Gastrocnemius medialis (tissue), 4 donors: ENCODE measurements at regions not wholly inside any gene's neighbourhood (a gene's known extent, or its start where the extent isn't known, plus 50 kb on each side); places are given as distances from the start of the nearest gene placed in this dataset.

Experiments
- ATAC-seq, 2 donors: fragments of 150-250 bp; one replicate each; pipeline ENCODE4 v1.9.1; 2016
- DNase-seq, 2 donors: peaks; one replicate each; pipeline ENCODE4 v3.0.0-alpha.2; 2019
- H3K27ac ChIP-seq, 4 donors: fragments of 200-600 bp; sonication (generic); 1 replicate in 1 of 4; 2 replicates in 3 of 4; pipeline ENCODE4 v1.5.1; 2016 to 2018; ENCODE audit warnings: mild to moderate bottlenecking in 2 of 4, moderate library complexity in 1 of 4
- H3K27me3 ChIP-seq, 3 donors: fragments of 200-600 bp; sonication (generic) in 2 of 3; 1 replicate in 1 of 3; 2 replicates in 2 of 3; pipeline versions ENCODE4 v1.5.1 to v1.6.0; 2016 to 2019; ENCODE audit warnings: mild to moderate bottlenecking in 1 of 3, moderate library complexity in 1 of 3
- H3K36me3 ChIP-seq, 2 donors: fragments of 200-600 bp; sonication (generic) in 1 of 2; one replicate each; pipeline ENCODE4 v1.5.1; 2017 to 2018
- H3K4me1 ChIP-seq, 2 donors: fragments of 200-600 bp; sonication (generic) in 1 of 2; one replicate each; pipeline ENCODE4 v1.5.1; 2016 to 2017; ENCODE audit warnings: mild to moderate bottlenecking in 2 of 2
- H3K4me3 ChIP-seq, 4 donors: fragments of 200-600 bp; sonication (generic) in 3 of 4; 1 replicate in 1 of 4; 2 replicates in 3 of 4; pipeline ENCODE4 v1.5.1; 2016 to 2019; ENCODE audit warnings: mild to moderate bottlenecking in 2 of 4
- H3K9me3 ChIP-seq, 3 donors: fragments of 200-600 bp; sonication (generic) in 2 of 3; 1 replicate in 1 of 3; 2 replicates in 2 of 3; pipeline ENCODE4 v1.5.1; 2016 to 2019
- CTCF ChIP-seq, 5 experiments: fragments of 450-650 bp in 3 of 5; fragments of 200-600 bp in 2 of 5; sonication (generic) in 2 of 5; IDR thresholded peaks in 4 of 5; conservative IDR thresholded peaks in 1 of 5; 1 replicate in 4 of 5; 2 replicates in 1 of 5; pipeline ENCODE4 v1.5.1; 2016 to 2019; ENCODE audit warnings: antibody characterized with exemption in 5 of 5, mild to moderate bottlenecking in 3 of 5, moderate library complexity in 3 of 5
- POLR2A ChIP-seq, 2 donors: fragments of 450-650 bp; IDR thresholded peaks; one replicate each; pipeline ENCODE4 v1.6.1; 2017; ENCODE audit warnings: antibody characterized with exemption in 2 of 2, mild to moderate bottlenecking in 2 of 2, moderate library complexity in 2 of 2
- in situ Hi-C, 4 donors: fragments of 200-750 bp; cut with MboI; loops; one replicate each; pipeline versions ENCODE4 v1.15.0 to v1.8.0; 2017; ENCODE audit warnings: low sequenced_read_pairs in 4 of 4
- intact Hi-C: fragments of 100-400 bp; cut with DNase I; formaldehyde crosslinking; loops from one replicate; pipeline ENCODE4 v1.15.1; 2023; ENCODE audit warnings: low total_unique reads

- H3K27me3 ChIP-seq, result no peaks in the 10 kb centered on the region
- H3K4me3 ChIP-seq, result no peak overlapping the region
- H3K36me3 ChIP-seq, result no peaks in the 10 kb centered on the region
- in situ Hi-C loops (no loop called here), intact Hi-C loops (no loop called here)
- H3K27ac ChIP-seq, result no peak overlapping the region
- no peaks in the 10 kb centered on the region for H3K4me1 ChIP-seq
- DNase-seq, result no peak
- TF ChIP-seq CTCF (IDR thresholded peaks at IDR 0.05 in 4 of 5, conservative IDR thresholded peaks at IDR 0.05 in 1 of 5), result no peak
- TF ChIP-seq POLR2A (IDR thresholded peaks at IDR 0.05), result no peak
- H3K9me3 ChIP-seq, result no peaks in the 10 kb centered on the region
- no peak for ATAC-seq
These were observed 521.4 kb downstream of the FBXO15 start for GRCh38 chr18:73626221-73626620.

GRCh38 chr18:73621091-73621490, 526.5 kb downstream of the FBXO15 start:
- H3K9me3 ChIP-seq, result no peaks in the 10 kb centered on the region
- H3K4me3 ChIP-seq, result no peak overlapping the region
- intact Hi-C loops, result no loop called here
- in situ Hi-C loops, result no loop called here
- H3K27me3 ChIP-seq, result no peaks in the 10 kb centered on the region
- TF ChIP-seq CTCF (IDR thresholded peaks at IDR 0.05 in 4 of 5, conservative IDR thresholded peaks at IDR 0.05 in 1 of 5) (no peak), POLR2A (IDR thresholded peaks at IDR 0.05) (no peak)
- H3K36me3 ChIP-seq, result no peaks in the 10 kb centered on the region
- no peak overlapping the region for H3K27ac ChIP-seq
- ATAC-seq (no peak), DNase-seq (no peak)
- H3K4me1 ChIP-seq, result no peaks in the 10 kb centered on the region

- H3K27ac ChIP-seq, result no peak overlapping the region
- TF ChIP-seq POLR2A (IDR thresholded peaks at IDR 0.05) (no peak), CTCF (IDR thresholded peaks at IDR 0.05 in 4 of 5, conservative IDR thresholded peaks at IDR 0.05 in 1 of 5) (no peak)
- no peaks in the 10 kb centered on the region for H3K27me3 ChIP-seq
- intact Hi-C loops (no loop called here), in situ Hi-C loops (no loop called here)
- ATAC-seq (no peak), DNase-seq (no peak)
- H3K36me3 ChIP-seq, result no peaks in the 10 kb centered on the region
- H3K4me1 ChIP-seq, result no peaks in the 10 kb centered on the region
- H3K4me3 ChIP-seq, result no peak overlapping the region
- no peaks in the 10 kb centered on the region for H3K9me3 ChIP-seq
These were observed 529.7 kb downstream of the FBXO15 start for GRCh38 chr18:73617981-73618380.

GRCh38 chr18:73615506-73615905, 532.1 kb downstream of the FBXO15 start:
- intact Hi-C loops (no loop called here), in situ Hi-C loops (no loop called here)
- no peaks in the 10 kb centered on the region for H3K4me1 ChIP-seq
- DNase-seq, result no peak
- no peaks in the 10 kb centered on the region for H3K9me3 ChIP-seq
- no peak overlapping the region for H3K27ac ChIP-seq
- ATAC-seq, result no peak
- H3K4me3 ChIP-seq, result no peak overlapping the region
- TF ChIP-seq POLR2A (IDR thresholded peaks at IDR 0.05) (no peak), CTCF (IDR thresholded peaks at IDR 0.05 in 4 of 5, conservative IDR thresholded peaks at IDR 0.05 in 1 of 5) (no peak)
- no peaks in the 10 kb centered on the region for H3K27me3 ChIP-seq
- no peaks in the 10 kb centered on the region for H3K36me3 ChIP-seq

- Histone ChIP-seq H3K27ac (no peak overlapping the region), H3K27me3 (no peaks in the 10 kb centered on the region), H3K36me3 (no peaks in the 10 kb centered on the region), H3K9me3 (no peaks in the 10 kb centered on the region), H3K4me1 (no peaks in the 10 kb centered on the region), H3K4me3 (no peak overlapping the region)
- no peak for ATAC-seq
- in situ Hi-C loops (no loop called here), intact Hi-C loops (no loop called here)
- no peak for DNase-seq
- TF ChIP-seq CTCF (IDR thresholded peaks at IDR 0.05 in 4 of 5, conservative IDR thresholded peaks at IDR 0.05 in 1 of 5) (no peak), POLR2A (IDR thresholded peaks at IDR 0.05) (no peak)
These were observed 532.8 kb downstream of the FBXO15 start for GRCh38 chr18:73614812-73615211.
